GM23338 (cell line): ENCODE measurements at regions not wholly inside any gene's neighbourhood (a gene's known extent, or its start where the extent isn't known, plus 50 kb on each side); places are given as distances from the start of the nearest gene placed in this dataset.

Experiments
- ATAC-seq: fragments of 200-7000 bp; cut with Tn5 transposase; 3 replicates; pipeline ENCODE4 v1.9.1; 2020
- DNase-seq: peaks from one replicate; pipeline ENCODE4 v3.0.0-alpha.2; 2015; ENCODE audit warnings: low spot score
- H2AFZ ChIP-seq: fragments of 200-600 bp; sonication (generic); 2 replicates; pipeline ENCODE4 v1.8.0; 2016; ENCODE audit warnings: antibody characterized with exemption, mild to moderate bottlenecking, moderate library complexity
- H3F3A ChIP-seq: fragments of 200-600 bp; sonication (generic); replicated peaks from 2 replicates; pipeline ENCODE4 v1.8.0; 2017; ENCODE audit warnings: antibody characterized with exemption, mixed run types, low read depth
- H3K27ac ChIP-seq: fragments of 200-600 bp; sonication (generic); 2 replicates; pipeline ENCODE4 v1.6.1; 2016; ENCODE audit warnings: low read depth
- H3K27me3 ChIP-seq: fragments of 200-600 bp; sonication (generic); 2 replicates; pipeline ENCODE4 v1.8.0; 2016; ENCODE audit warnings: mild to moderate bottlenecking, mixed run types, moderate library complexity; ENCODE audit not compliant: insufficient read depth
- H3K36me3 ChIP-seq: fragments of 200-600 bp; sonication (generic); 2 replicates; pipeline ENCODE4 v1.8.0; 2016; ENCODE audit warnings: mild to moderate bottlenecking; ENCODE audit not compliant: insufficient read depth
- H3K4me1 ChIP-seq: fragments of 200-600 bp; sonication (generic); 2 replicates; pipeline ENCODE4 v1.8.0; 2016; ENCODE audit warnings: mild to moderate bottlenecking, moderate library complexity; ENCODE audit not compliant: insufficient read depth
- H3K4me2 ChIP-seq: fragments of 200-600 bp; sonication (generic); 2 replicates; pipeline ENCODE4 v1.7.1; 2017; ENCODE audit warnings: mixed run types
- H3K4me3 ChIP-seq: fragments of 200-600 bp; sonication (generic); 2 replicates; pipeline ENCODE4 v1.6.1; 2016; ENCODE audit warnings: mixed run types
- H3K79me2 ChIP-seq: fragments of 200-600 bp; sonication (generic); replicated peaks from 2 replicates; pipeline ENCODE4 v1.8.0; 2017; ENCODE audit warnings: mild to moderate bottlenecking; ENCODE audit not compliant: insufficient read depth
- H3K9me2 ChIP-seq: fragments of 200-600 bp; sonication (generic); 2 replicates; pipeline ENCODE4 v1.8.0; 2017; ENCODE audit not compliant: insufficient read depth
- H4K20me1 ChIP-seq: fragments of 200-600 bp; sonication (generic); replicated peaks from 2 replicates; pipeline ENCODE4 v1.8.0; 2017; ENCODE audit warnings: mild to moderate bottlenecking; ENCODE audit not compliant: insufficient read depth
- H3K27ac Mint-ChIP-seq: 2 replicates; pipeline ENCODE4 v1.8.0; 2020; ENCODE audit warnings: inconsistent platforms, mild to moderate bottlenecking, moderate library complexity, mixed read lengths
- H3K27me3 Mint-ChIP-seq: 3 replicates; pipeline ENCODE4 v1.8.0; 2022; ENCODE audit warnings: low read depth, mild to moderate bottlenecking, moderate library complexity, mixed read lengths, inconsistent platforms; ENCODE audit not compliant: insufficient read depth, poor library complexity
- H3K36me3 Mint-ChIP-seq: 3 replicates; pipeline ENCODE4 v1.8.0; 2021; ENCODE audit warnings: low read depth, mild to moderate bottlenecking, inconsistent platforms, moderate library complexity, mixed read lengths
- H3K4me1 Mint-ChIP-seq: 3 replicates; pipeline ENCODE4 v1.8.0; 2020; ENCODE audit warnings: mild to moderate bottlenecking, inconsistent platforms, mixed read lengths
- H3K4me3 Mint-ChIP-seq: 3 replicates; pipeline ENCODE4 v1.8.0; 2021; ENCODE audit warnings: moderate library complexity, mild to moderate bottlenecking, inconsistent platforms, mixed read lengths
- H3K9me3 Mint-ChIP-seq: 3 replicates; pipeline ENCODE4 v1.8.0; 2020; ENCODE audit warnings: moderate library complexity, mild to moderate bottlenecking, inconsistent platforms, mixed read lengths
- EZH2phosphoT487 ChIP-seq: fragments of 200-600 bp; sonication (generic); IDR thresholded peaks from one replicate; pipeline ENCODE4 v1.8.1; 2018; ENCODE audit warnings: antibody characterized with exemption; ENCODE audit not compliant: unreplicated experiment
- JUNB ChIP-seq: IDR thresholded peaks from one replicate; pipeline ENCODE4 v1.6.1; 2016; ENCODE audit warnings: antibody characterized with exemption; ENCODE audit not compliant: unreplicated experiment
- NANOG ChIP-seq: IDR thresholded peaks from 2 replicates; pipeline ENCODE4 v1.6.1; 2016; ENCODE audit warnings: antibody characterized with exemption, borderline replicate concordance
- STAT1 ChIP-seq: IDR thresholded peaks from one replicate; pipeline ENCODE4 v1.6.1; 2016; ENCODE audit warnings: antibody characterized with exemption; ENCODE audit not compliant: unreplicated experiment
- ZNF114 ChIP-seq: fragments of 250-450 bp; sonication (Bioruptor Pico); IDR thresholded peaks from 2 replicates; pipeline ENCODE4 v1.5.0; 2020; ENCODE audit warnings: mild to moderate bottlenecking, moderate library complexity
- ZNF331 ChIP-seq: fragments of 250-450 bp; sonication (Bioruptor Pico); IDR thresholded peaks from 2 replicates; pipeline ENCODE4 v1.5.0; 2020; ENCODE audit warnings: low read depth, mild to moderate bottlenecking, moderate library complexity
- TF ChIP-seq, protein P1 (sequence below): fragments of 250-450 bp; sonication (Bioruptor Pico); IDR thresholded peaks from 2 replicates; pipeline ENCODE4 v1.5.0; 2020; ENCODE audit warnings: mild to moderate bottlenecking, moderate library complexity
- TF ChIP-seq, protein P2 (sequence below): IDR thresholded peaks from one replicate; pipeline ENCODE4 v1.6.1; 2018; ENCODE audit warnings: antibody characterized with exemption; ENCODE audit not compliant: unreplicated experiment
- TF ChIP-seq, protein P3 (sequence below): IDR thresholded peaks from 2 replicates; pipeline ENCODE4 v1.6.1; 2016; ENCODE audit warnings: antibody characterized with exemption
- TF ChIP-seq, protein P4 (sequence below), 2 experiments: fragments of 200-600 bp in 1 of 2; sonication (generic) in 1 of 2; conservative IDR thresholded peaks; 2 replicates each; pipeline versions ENCODE4 v1.5.1 to v1.6.1; 2016 to 2017; ENCODE audit warnings: antibody characterized with exemption in 2 of 2, low read depth in 2 of 2, mild to moderate bottlenecking in 2 of 2, moderate library complexity in 1 of 2

DNA sequence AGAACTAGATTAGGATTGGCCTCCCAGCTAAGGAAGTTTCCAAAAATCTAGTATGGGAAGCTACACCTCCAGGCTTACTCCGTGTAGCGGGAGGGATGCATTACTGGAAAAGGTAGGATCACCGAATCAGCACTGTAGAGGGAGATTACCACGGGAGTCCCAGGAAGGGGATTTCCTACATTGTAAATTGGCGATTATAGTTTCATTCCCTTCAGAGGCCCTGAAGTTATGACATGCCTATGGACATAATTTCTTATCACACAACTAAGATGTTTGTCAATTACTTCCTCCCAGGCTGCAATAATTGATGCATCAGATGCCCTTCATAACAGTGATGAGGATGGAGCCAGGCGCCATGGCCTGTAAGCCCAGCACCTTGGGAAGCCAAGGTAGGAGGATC, 71.2 kb upstream of the NR4A3 start:
- H3K27me3 ChIP-seq = no peaks in the 10 kb centered on the region
- H3K4me3 ChIP-seq = no peak overlapping the region
- Mint-ChIP-seq H3K27me3 (no peaks in the 10 kb centered on the region), H3K9me3 (no peaks in the 10 kb centered on the region), H3K27ac (no peak overlapping the region), H3K36me3 (no peaks in the 10 kb centered on the region), H3K4me3 (no peak overlapping the region), H3K4me1 (peaks cover 6% of the 10 kb centered on the region)
- no peaks in the 10 kb centered on the region for H3K79me2 ChIP-seq
- H3F3A ChIP-seq = no peaks in the 10 kb centered on the region
- DNase-seq (no peak), ATAC-seq (no peak)
- H3K27ac ChIP-seq = no peak overlapping the region
- no peaks in the 10 kb centered on the region for H3K36me3 ChIP-seq
- no peak overlapping the region for H2AFZ ChIP-seq
- TF ChIP-seq EZH2phosphoT487 (no peak), ZNF114 (CRISPR knock-in tag) (no peak), ZNF331 (CRISPR knock-in tag) (no peak), STAT1 (no peak), NANOG (no peak), JUNB (no peak)
- TF ChIP-seq, protein P1, sequence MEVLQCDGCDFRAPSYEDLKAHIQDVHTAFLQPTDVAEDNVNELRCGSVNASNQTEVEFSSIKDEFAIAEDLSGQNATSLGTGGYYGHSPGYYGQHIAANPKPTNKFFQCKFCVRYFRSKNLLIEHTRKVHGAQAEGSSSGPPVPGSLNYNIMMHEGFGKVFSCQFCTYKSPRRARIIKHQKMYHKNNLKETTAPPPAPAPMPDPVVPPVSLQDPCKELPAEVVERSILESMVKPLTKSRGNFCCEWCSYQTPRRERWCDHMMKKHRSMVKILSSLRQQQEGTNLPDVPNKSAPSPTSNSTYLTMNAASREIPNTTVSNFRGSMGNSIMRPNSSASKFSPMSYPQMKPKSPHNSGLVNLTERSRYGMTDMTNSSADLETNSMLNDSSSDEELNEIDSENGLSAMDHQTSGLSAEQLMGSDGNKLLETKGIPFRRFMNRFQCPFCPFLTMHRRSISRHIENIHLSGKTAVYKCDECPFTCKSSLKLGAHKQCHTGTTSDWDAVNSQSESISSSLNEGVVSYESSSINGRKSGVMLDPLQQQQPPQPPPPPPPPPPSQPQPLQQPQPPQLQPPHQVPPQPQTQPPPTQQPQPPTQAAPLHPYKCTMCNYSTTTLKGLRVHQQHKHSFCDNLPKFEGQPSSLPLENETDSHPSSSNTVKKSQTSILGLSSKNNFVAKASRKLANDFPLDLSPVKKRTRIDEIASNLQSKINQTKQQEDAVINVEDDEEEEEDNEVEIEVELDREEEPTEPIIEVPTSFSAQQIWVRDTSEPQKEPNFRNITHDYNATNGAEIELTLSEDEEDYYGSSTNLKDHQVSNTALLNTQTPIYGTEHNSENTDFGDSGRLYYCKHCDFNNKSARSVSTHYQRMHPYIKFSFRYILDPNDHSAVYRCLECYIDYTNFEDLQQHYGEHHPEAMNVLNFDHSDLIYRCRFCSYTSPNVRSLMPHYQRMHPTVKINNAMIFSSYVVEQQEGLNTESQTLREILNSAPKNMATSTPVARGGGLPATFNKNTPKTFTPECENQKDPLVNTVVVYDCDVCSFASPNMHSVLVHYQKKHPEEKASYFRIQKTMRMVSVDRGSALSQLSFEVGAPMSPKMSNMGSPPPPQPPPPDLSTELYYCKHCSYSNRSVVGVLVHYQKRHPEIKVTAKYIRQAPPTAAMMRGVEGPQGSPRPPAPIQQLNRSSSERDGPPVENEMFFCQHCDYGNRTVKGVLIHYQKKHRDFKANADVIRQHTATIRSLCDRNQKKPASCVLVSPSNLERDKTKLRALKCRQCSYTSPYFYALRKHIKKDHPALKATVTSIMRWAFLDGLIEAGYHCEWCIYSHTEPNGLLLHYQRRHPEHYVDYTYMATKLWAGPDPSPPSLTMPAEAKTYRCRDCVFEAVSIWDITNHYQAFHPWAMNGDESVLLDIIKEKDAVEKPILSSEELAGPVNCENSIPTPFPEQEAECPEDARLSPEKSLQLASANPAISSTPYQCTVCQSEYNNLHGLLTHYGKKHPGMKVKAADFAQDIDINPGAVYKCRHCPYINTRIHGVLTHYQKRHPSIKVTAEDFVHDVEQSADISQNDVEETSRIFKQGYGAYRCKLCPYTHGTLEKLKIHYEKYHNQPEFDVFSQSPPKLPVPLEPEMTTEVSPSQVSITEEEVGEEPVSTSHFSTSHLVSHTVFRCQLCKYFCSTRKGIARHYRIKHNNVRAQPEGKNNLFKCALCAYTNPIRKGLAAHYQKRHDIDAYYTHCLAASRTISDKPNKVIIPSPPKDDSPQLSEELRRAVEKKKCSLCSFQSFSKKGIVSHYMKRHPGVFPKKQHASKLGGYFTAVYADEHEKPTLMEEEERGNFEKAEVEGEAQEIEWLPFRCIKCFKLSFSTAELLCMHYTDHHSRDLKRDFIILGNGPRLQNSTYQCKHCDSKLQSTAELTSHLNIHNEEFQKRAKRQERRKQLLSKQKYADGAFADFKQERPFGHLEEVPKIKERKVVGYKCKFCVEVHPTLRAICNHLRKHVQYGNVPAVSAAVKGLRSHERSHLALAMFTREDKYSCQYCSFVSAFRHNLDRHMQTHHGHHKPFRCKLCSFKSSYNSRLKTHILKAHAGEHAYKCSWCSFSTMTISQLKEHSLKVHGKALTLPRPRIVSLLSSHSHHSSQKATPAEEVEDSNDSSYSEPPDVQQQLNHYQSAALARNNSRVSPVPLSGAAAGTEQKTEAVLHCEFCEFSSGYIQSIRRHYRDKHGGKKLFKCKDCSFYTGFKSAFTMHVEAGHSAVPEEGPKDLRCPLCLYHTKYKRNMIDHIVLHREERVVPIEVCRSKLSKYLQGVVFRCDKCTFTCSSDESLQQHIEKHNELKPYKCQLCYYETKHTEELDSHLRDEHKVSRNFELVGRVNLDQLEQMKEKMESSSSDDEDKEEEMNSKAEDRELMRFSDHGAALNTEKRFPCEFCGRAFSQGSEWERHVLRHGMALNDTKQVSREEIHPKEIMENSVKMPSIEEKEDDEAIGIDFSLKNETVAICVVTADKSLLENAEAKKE (CRISPR knock-in tag) = no peak
- TF ChIP-seq, protein P2, sequence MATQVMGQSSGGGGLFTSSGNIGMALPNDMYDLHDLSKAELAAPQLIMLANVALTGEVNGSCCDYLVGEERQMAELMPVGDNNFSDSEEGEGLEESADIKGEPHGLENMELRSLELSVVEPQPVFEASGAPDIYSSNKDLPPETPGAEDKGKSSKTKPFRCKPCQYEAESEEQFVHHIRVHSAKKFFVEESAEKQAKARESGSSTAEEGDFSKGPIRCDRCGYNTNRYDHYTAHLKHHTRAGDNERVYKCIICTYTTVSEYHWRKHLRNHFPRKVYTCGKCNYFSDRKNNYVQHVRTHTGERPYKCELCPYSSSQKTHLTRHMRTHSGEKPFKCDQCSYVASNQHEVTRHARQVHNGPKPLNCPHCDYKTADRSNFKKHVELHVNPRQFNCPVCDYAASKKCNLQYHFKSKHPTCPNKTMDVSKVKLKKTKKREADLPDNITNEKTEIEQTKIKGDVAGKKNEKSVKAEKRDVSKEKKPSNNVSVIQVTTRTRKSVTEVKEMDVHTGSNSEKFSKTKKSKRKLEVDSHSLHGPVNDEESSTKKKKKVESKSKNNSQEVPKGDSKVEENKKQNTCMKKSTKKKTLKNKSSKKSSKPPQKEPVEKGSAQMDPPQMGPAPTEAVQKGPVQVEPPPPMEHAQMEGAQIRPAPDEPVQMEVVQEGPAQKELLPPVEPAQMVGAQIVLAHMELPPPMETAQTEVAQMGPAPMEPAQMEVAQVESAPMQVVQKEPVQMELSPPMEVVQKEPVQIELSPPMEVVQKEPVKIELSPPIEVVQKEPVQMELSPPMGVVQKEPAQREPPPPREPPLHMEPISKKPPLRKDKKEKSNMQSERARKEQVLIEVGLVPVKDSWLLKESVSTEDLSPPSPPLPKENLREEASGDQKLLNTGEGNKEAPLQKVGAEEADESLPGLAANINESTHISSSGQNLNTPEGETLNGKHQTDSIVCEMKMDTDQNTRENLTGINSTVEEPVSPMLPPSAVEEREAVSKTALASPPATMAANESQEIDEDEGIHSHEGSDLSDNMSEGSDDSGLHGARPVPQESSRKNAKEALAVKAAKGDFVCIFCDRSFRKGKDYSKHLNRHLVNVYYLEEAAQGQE = no peak
- TF ChIP-seq, protein P3, sequence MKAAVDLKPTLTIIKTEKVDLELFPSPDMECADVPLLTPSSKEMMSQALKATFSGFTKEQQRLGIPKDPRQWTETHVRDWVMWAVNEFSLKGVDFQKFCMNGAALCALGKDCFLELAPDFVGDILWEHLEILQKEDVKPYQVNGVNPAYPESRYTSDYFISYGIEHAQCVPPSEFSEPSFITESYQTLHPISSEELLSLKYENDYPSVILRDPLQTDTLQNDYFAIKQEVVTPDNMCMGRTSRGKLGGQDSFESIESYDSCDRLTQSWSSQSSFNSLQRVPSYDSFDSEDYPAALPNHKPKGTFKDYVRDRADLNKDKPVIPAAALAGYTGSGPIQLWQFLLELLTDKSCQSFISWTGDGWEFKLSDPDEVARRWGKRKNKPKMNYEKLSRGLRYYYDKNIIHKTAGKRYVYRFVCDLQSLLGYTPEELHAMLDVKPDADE = no peak
- TF ChIP-seq, protein P4, sequence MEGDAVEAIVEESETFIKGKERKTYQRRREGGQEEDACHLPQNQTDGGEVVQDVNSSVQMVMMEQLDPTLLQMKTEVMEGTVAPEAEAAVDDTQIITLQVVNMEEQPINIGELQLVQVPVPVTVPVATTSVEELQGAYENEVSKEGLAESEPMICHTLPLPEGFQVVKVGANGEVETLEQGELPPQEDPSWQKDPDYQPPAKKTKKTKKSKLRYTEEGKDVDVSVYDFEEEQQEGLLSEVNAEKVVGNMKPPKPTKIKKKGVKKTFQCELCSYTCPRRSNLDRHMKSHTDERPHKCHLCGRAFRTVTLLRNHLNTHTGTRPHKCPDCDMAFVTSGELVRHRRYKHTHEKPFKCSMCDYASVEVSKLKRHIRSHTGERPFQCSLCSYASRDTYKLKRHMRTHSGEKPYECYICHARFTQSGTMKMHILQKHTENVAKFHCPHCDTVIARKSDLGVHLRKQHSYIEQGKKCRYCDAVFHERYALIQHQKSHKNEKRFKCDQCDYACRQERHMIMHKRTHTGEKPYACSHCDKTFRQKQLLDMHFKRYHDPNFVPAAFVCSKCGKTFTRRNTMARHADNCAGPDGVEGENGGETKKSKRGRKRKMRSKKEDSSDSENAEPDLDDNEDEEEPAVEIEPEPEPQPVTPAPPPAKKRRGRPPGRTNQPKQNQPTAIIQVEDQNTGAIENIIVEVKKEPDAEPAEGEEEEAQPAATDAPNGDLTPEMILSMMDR (conservative IDR thresholded peaks at IDR 0.05; ENCODE audit: low read depth in 2 of 2) = no peak
- H3K9me2 ChIP-seq = 0 out of 2 replicates have a peak, but pooled peaks cover 3% of the 10 kb centered on the region
- no peaks in the 10 kb centered on the region for H4K20me1 ChIP-seq
- H3K4me2 ChIP-seq = no peak overlapping the region
- peaks cover 6% of the 10 kb centered on the region for H3K4me1 ChIP-seq
